Hepatocyte (in vitro differentiated cells): ENCODE measurements at regions not wholly inside any gene's neighbourhood (a gene's known extent, or its start where the extent isn't known, plus 50 kb on each side); places are given as distances from the start of the nearest gene placed in this dataset.

Experiments used
- DNase-seq: peaks from one replicate; pipeline ENCODE4 v3.0.0-alpha.2; 2016; ENCODE audit warnings: low spot score
- H2AFZ ChIP-seq: fragments of 200-600 bp; sonication (generic); 2 replicates; pipeline ENCODE4 v1.6.0; 2016; ENCODE audit warnings: antibody characterized with exemption, mild to moderate bottlenecking
- H3K27ac ChIP-seq: fragments of 200-600 bp; sonication (generic); 2 replicates; pipeline ENCODE4 v1.5.1; 2016; ENCODE audit warnings: mild to moderate bottlenecking
- H3K27me3 ChIP-seq: fragments of 200-600 bp; sonication (generic); 2 replicates; pipeline ENCODE4 v1.6.1; 2016
- H3K36me3 ChIP-seq: fragments of 200-600 bp; sonication (generic); replicated peaks from 2 replicates; pipeline ENCODE4 v1.5.1; 2016; ENCODE audit warnings: low read depth; ENCODE audit not compliant: insufficient read depth
- H3K4me1 ChIP-seq: fragments of 200-600 bp; sonication (generic); 2 replicates; pipeline ENCODE4 v1.5.1; 2016; ENCODE audit warnings: mild to moderate bottlenecking, moderate library complexity; ENCODE audit not compliant: insufficient read depth
- H3K4me2 ChIP-seq: fragments of 200-600 bp; sonication (generic); 2 replicates; pipeline ENCODE4 v1.6.0; 2016
- H3K4me3 ChIP-seq: fragments of 200-600 bp; sonication (generic); 2 replicates; pipeline ENCODE4 v1.5.1; 2016; ENCODE audit warnings: mild to moderate bottlenecking
- H3K79me2 ChIP-seq: fragments of 200-600 bp; sonication (generic); 2 replicates; pipeline ENCODE4 v1.6.0; 2017; ENCODE audit warnings: mild to moderate bottlenecking
- H3K9me2 ChIP-seq: fragments of 200-600 bp; sonication (generic); replicated peaks from 2 replicates; pipeline ENCODE4 v1.6.0; 2017; ENCODE audit warnings: mild to moderate bottlenecking; ENCODE audit not compliant: insufficient read depth
- H3K9me3 ChIP-seq: fragments of 200-600 bp; sonication (generic); 2 replicates; pipeline ENCODE4 v1.5.1; 2016; ENCODE audit warnings: low read depth, mild to moderate bottlenecking
- H4K20me1 ChIP-seq: fragments of 200-600 bp; sonication (generic); 2 replicates; pipeline ENCODE4 v1.6.0; 2016; ENCODE audit warnings: mild to moderate bottlenecking; ENCODE audit not compliant: insufficient read depth, poor library complexity, severe bottlenecking
- CTCF ChIP-seq: fragments of 200-600 bp; sonication (generic); IDR thresholded peaks from 2 replicates; pipeline ENCODE4 v1.5.1; 2016; ENCODE audit warnings: antibody characterized with exemption, mild to moderate bottlenecking; ENCODE audit not compliant: poor library complexity
- EZH2 ChIP-seq: fragments of 200-600 bp; sonication (generic); IDR thresholded peaks from 2 replicates; pipeline ENCODE4 v1.6.1; 2016; ENCODE audit warnings: antibody characterized with exemption, mild to moderate bottlenecking, borderline replicate concordance
- EZH2phosphoT487 ChIP-seq: fragments of 200-600 bp; sonication (generic); IDR thresholded peaks from one replicate; pipeline ENCODE4 v1.6.1; 2018; ENCODE audit warnings: antibody characterized with exemption, mild to moderate bottlenecking, low read depth, moderate library complexity; ENCODE audit not compliant: unreplicated experiment, severe bottlenecking
- WGBS: methylation state at CpG from one replicate; pipeline ENCODE4 v1.1.6; 2016; ENCODE audit warnings: low lambda C conversion rate; ENCODE audit errors: missing lambda C conversion rate; 5-methylcytosine and 5-hydroxymethylcytosine counted together

GRCh38 chr3:162534431-162534830 lies 1037.8 kb downstream of the OTOL1 start:
- Histone ChIP-seq H3K9me2 (no peaks in the 10 kb centered on the region), H3K4me2 (peak overlapping the region; percentile 40), H3K4me3 (no peak overlapping the region), H3K27me3 (no peaks in the 10 kb centered on the region), H3K36me3 (no peaks in the 10 kb centered on the region), H3K27ac (peak overlapping the region; percentile 32), H3K4me1 (no peaks in the 10 kb centered on the region), H3K9me3 (no peaks in the 10 kb centered on the region), H2AFZ (no peak overlapping the region), H4K20me1 (no peaks in the 10 kb centered on the region), H3K79me2 (peaks cover 2% of the 10 kb centered on the region)
- 57% methylated on average over 2 of the region's 2 CpGs for WGBS
- no peak for TF ChIP-seq EZH2phosphoT487
- TF ChIP-seq EZH2, result no peak
- TF ChIP-seq CTCF, result no peak
- DNase-seq, result no peak

GRCh38 chr3:162538491-162538890 lies 1041.9 kb downstream of the OTOL1 start:
- no peak for TF ChIP-seq EZH2phosphoT487

GRCh38 chr3:162538906-162539305 lies 1042.3 kb downstream of the OTOL1 start:
- peak; percentile 51 for DNase-seq
- no peaks in the 10 kb centered on the region for H3K27me3 ChIP-seq
- 59% methylated on average over 3 of the region's 3 CpGs for WGBS
- H3K36me3 ChIP-seq, result no peaks in the 10 kb centered on the region
- H3K4me3 ChIP-seq, result no peak overlapping the region
- no peaks in the 10 kb centered on the region for H4K20me1 ChIP-seq
- no peak overlapping the region for H3K4me2 ChIP-seq
- peaks cover 2% of the 10 kb centered on the region for H3K79me2 ChIP-seq
- TF ChIP-seq EZH2phosphoT487 (no peak), CTCF (no peak), EZH2 (no peak)
- no peaks in the 10 kb centered on the region for H3K4me1 ChIP-seq
- H3K27ac ChIP-seq, result peak overlapping the region; percentile 63
- no peaks in the 10 kb centered on the region for H3K9me2 ChIP-seq
- H3K9me3 ChIP-seq, result no peaks in the 10 kb centered on the region
- H2AFZ ChIP-seq, result no peak overlapping the region

More at GRCh38 chr3:162538491-162538890, 1041.9 kb downstream of the OTOL1 start:
- H3K4me3 ChIP-seq, result no peak overlapping the region
- no peaks in the 10 kb centered on the region for H3K27me3 ChIP-seq
- H3K4me2 ChIP-seq, result no peak overlapping the region
- peak; percentile 16 for DNase-seq
- no peaks in the 10 kb centered on the region for H3K36me3 ChIP-seq
- peaks cover 2% of the 10 kb centered on the region for H3K79me2 ChIP-seq
- H3K9me2 ChIP-seq, result no peaks in the 10 kb centered on the region
- no peaks in the 10 kb centered on the region for H3K9me3 ChIP-seq
- H3K4me1 ChIP-seq, result no peaks in the 10 kb centered on the region
- H4K20me1 ChIP-seq, result no peaks in the 10 kb centered on the region
- H3K27ac ChIP-seq, result peak overlapping the region; percentile 63
- no peak overlapping the region for H2AFZ ChIP-seq
- WGBS, result 57% methylated on average over 2 of the region's 2 CpGs

GRCh38 chr3:162540421-162540820 lies 1043.8 kb downstream of the OTOL1 start:
- H4K20me1 ChIP-seq, result no peaks in the 10 kb centered on the region
- no peak overlapping the region for H2AFZ ChIP-seq
- TF ChIP-seq CTCF, result no peak
- no peak for TF ChIP-seq EZH2phosphoT487
- TF ChIP-seq EZH2, result no peak
- no peak overlapping the region for H3K27ac ChIP-seq
- H3K9me2 ChIP-seq, result no peaks in the 10 kb centered on the region
- H3K27me3 ChIP-seq, result no peaks in the 10 kb centered on the region
- no peak overlapping the region for H3K4me2 ChIP-seq
- H3K4me3 ChIP-seq, result no peak overlapping the region
- peaks cover 2% of the 10 kb centered on the region for H3K79me2 ChIP-seq
- no peaks in the 10 kb centered on the region for H3K9me3 ChIP-seq
- no peaks in the 10 kb centered on the region for H3K36me3 ChIP-seq
- no peak for DNase-seq
- H3K4me1 ChIP-seq, result no peaks in the 10 kb centered on the region
